HepG2 (cell line): ENCODE measurements at regions not wholly inside any gene's neighbourhood (a gene's known extent, or its start where the extent isn't known, plus 50 kb on each side); places are given as distances from the start of the nearest gene placed in this dataset.
A peak's percentile ranks its signal among the peaks of the same experiment; 100 is the strongest.

Experiments
- ATAC-seq: fragments of 200-7000 bp; cut with Tn5 transposase; 3 replicates; pipeline ENCODE4 v1.9.1; 2020; ENCODE audit warnings: mild to moderate bottlenecking, moderate library complexity
- BruUV-seq: library from RNA; stranded (reverse); fragments of 400-500 nt; replicated peaks from 2 replicates; lab custom pipeline; 2021; lab: Mats Ljungman, UMichigan
- CTCF ChIA-PET: fragments of 300-600 bp; formaldehyde crosslinking; extraction: SDS; loops from one replicate; lab custom pipeline; 2021; ENCODE audit warnings: low total read pairs, inconsistent platforms, low intra/inter-chr PET ratio; lab: Yijun Ruan, JAX
- POLR2A ChIA-PET: fragments of 350-600 bp; sonication (Branson Sonifier 250); formaldehyde crosslinking; loops from one replicate; lab custom pipeline; 2020; ENCODE audit warnings: antibody characterized with exemption, inconsistent platforms; lab: Yijun Ruan, JAX
- DNase-seq: peaks from one replicate; pipeline ENCODE4 v3.0.0-alpha.2; 2015; ENCODE audit warnings: low spot score
- FAIRE-seq: peaks from 3 replicates; lab custom pipeline; 2011; peaks lifted over from hg19 to GRCh38; lab: Jason Lieb, UNC
- H2AFZ ChIP-seq: one replicate; pipeline ENCODE4 v1.6.1; 2011; ENCODE audit warnings: low read length, inconsistent platforms
- H3K27ac ChIP-seq: fragments of 300-600 bp; 3 replicates; pipeline ENCODE4 v1.8.0; 2011; ENCODE audit warnings: mixed run types, mild to moderate bottlenecking, mixed read lengths, low read length, inconsistent platforms; ENCODE audit not compliant: insufficient read depth; ENCODE audit errors: extremely low read length
- H3K27me3 ChIP-seq, 2 experiments: fragments of 200-600 bp in 1 of 2; 2 replicates in 1 of 2; 3 replicates in 1 of 2; pipeline versions ENCODE4 v1.6.0 to v1.8.0; 2011; ENCODE audit warnings: low read length in 2 of 2, mild to moderate bottlenecking in 2 of 2, moderate library complexity in 2 of 2, inconsistent platforms in 1 of 2; ENCODE audit not compliant: insufficient read depth in 2 of 2, control insufficient read depth in 1 of 2
- H3K36me3 ChIP-seq, 2 experiments: fragments of 200-600 bp in 1 of 2; replicated peaks in 1 of 2; 2 replicates in 1 of 2; 3 replicates in 1 of 2; pipeline versions ENCODE4 v1.5.1 to v1.8.0; 2011; ENCODE audit warnings: low read length in 2 of 2, inconsistent platforms in 1 of 2; ENCODE audit not compliant: insufficient read depth in 2 of 2, control insufficient read depth in 1 of 2
- H3K4me1 ChIP-seq: 2 replicates; pipeline ENCODE4 v1.5.1; 2012; ENCODE audit warnings: low read length, inconsistent platforms; ENCODE audit not compliant: insufficient read depth
- H3K4me2 ChIP-seq: 2 replicates; pipeline ENCODE4 v1.6.0; 2011; ENCODE audit warnings: low read depth, low read length, inconsistent platforms
- H3K4me3 ChIP-seq, 3 experiments: fragments of 200-600 bp in 1 of 3; sonication (generic), shearing (Covaris generic) in 1 of 3; replicated peaks in 1 of 3; 2 replicates each; pipeline ENCODE4 v1.5.1; 2011 to 2016; ENCODE audit warnings: low read length in 3 of 3, inconsistent platforms in 2 of 3, low read depth in 2 of 3, mild to moderate bottlenecking in 2 of 3, control low read depth in 1 of 3, mixed read lengths in 1 of 3; ENCODE audit not compliant: insufficient read depth in 1 of 3
- H3K79me2 ChIP-seq: one replicate; pipeline ENCODE4 v1.6.1; 2011; ENCODE audit warnings: low read length, inconsistent platforms; ENCODE audit not compliant: insufficient read depth
- H3K9ac ChIP-seq: 2 replicates; pipeline ENCODE4 v1.6.0; 2011; ENCODE audit warnings: mild to moderate bottlenecking, low read depth, low read length, inconsistent platforms; ENCODE audit not compliant: insufficient read depth
- H3K9me3 ChIP-seq: 2 replicates; pipeline ENCODE4 v1.5.1; 2012; ENCODE audit warnings: mild to moderate bottlenecking, low read length
- H4K20me1 ChIP-seq: 2 replicates; pipeline ENCODE4 v1.6.0; 2011; ENCODE audit warnings: inconsistent platforms, mild to moderate bottlenecking, low read length, moderate library complexity; ENCODE audit not compliant: insufficient read depth
- EP300 ChIP-seq, 3 experiments: sonication (generic) in 1 of 3; formaldehyde crosslinking in 1 of 3; IDR thresholded peaks; 2 replicates each; pipeline versions ENCODE4 v1.5.1 to v1.6.1; 2011 to 2020; ENCODE audit warnings: low read depth in 2 of 3, low read length in 2 of 3, borderline replicate concordance in 1 of 3, improper control_type of control experiment in 1 of 3, mild to moderate bottlenecking in 1 of 3, missing genetic modification reagents in 1 of 3, moderate library complexity in 1 of 3
- ETV5 ChIP-seq: IDR thresholded peaks from 2 replicates; pipeline ENCODE4 v1.6.1; 2018; ENCODE audit warnings: missing biosample characterization, missing genetic modification reagents, inconsistent platforms, borderline replicate concordance
- IRF2 ChIP-seq: IDR thresholded peaks from 2 replicates; pipeline ENCODE4 v1.6.1; 2018; ENCODE audit warnings: missing genetic modification reagents, missing compliant biosample characterization
- KDM1A ChIP-seq: IDR thresholded peaks from 2 replicates; pipeline ENCODE4 v1.6.1; 2016; ENCODE audit warnings: missing compliant biosample characterization
- KLF13 ChIP-seq: sonication (generic); formaldehyde crosslinking; IDR thresholded peaks from 2 replicates; pipeline ENCODE4 v1.4.0; 2020; ENCODE audit warnings: mild to moderate bottlenecking, missing genetic modification reagents
- MAFF ChIP-seq: IDR thresholded peaks from 2 replicates; pipeline ENCODE4 v1.6.1; 2011; ENCODE audit warnings: low read depth, low read length, improper control_type of control experiment
- MAFK ChIP-seq, 2 experiments: IDR thresholded peaks in 1 of 2; conservative IDR thresholded peaks in 1 of 2; 2 replicates each; pipeline ENCODE4 v1.6.1; 2011; ENCODE audit warnings: improper control_type of control experiment in 2 of 2, low read length in 2 of 2
- MEF2D ChIP-seq: sonication (generic); formaldehyde crosslinking; IDR thresholded peaks from 2 replicates; pipeline ENCODE4 v1.5.1; 2020; ENCODE audit warnings: mild to moderate bottlenecking, missing genetic modification reagents
- SKI ChIP-seq: fragments of 450-650 bp; IDR thresholded peaks from one replicate; pipeline ENCODE4 v1.6.1; 2018; ENCODE audit warnings: mild to moderate bottlenecking; ENCODE audit not compliant: partially characterized antibody
- ZSCAN20 ChIP-seq: sonication (generic); formaldehyde crosslinking; IDR thresholded peaks from 2 replicates; pipeline ENCODE4 v1.4.0; 2020; ENCODE audit warnings: missing genetic modification reagents, mild to moderate bottlenecking, borderline replicate concordance
- WGBS: methylation state at CpG from one replicate; pipeline ENCODE4 v1.1.6; 2017; ENCODE audit warnings: low lambda C conversion rate; 5-methylcytosine and 5-hydroxymethylcytosine counted together
- in situ Hi-C: cut with HindIII; loops from 2 replicates; pipeline ENCODE4 v1.10.0; 2017; ENCODE audit warnings: low pct_unique_long_range_greater_than_20kb; ENCODE audit not compliant: extremely low pct_ligation_motif_present
- intact Hi-C: fragments of 100-400 bp; cut with micrococcal nuclease; formaldehyde crosslinking; loops from one replicate; pipeline ENCODE4 v1.10.0; 2022; ENCODE audit not compliant: unreplicated experiment

GRCh38 chr5:54717459-54717858 is 199.9 kb downstream of the SNX18 start:
- Histone ChIP-seq H3K4me1 (no peaks in the 10 kb centered on the region), H3K9ac (no peak overlapping the region), H3K4me3 (no peak overlapping the region), H3K9me3 (no peaks in the 10 kb centered on the region), H3K79me2 (no peaks in the 10 kb centered on the region), H3K27ac (no peak overlapping the region), H3K4me2 (no peak overlapping the region), H4K20me1 (no peaks in the 10 kb centered on the region), H3K27me3 (no peaks in the 10 kb centered on the region), H3K36me3 (no peaks in the 10 kb centered on the region), H2AFZ (no peak overlapping the region)
- no TSS peak for BruUV-seq
- FAIRE-seq (no peak), ATAC-seq (no peak), DNase-seq (no peak)
- intact Hi-C loops, result no loop called here
- 18% methylated on average over 2 of the region's 2 CpGs for WGBS
- in situ Hi-C loops, result no loop called here
- TF ChIP-seq IRF2 (CRISPR knock-in tag), result no peak
- no peak for TF ChIP-seq KLF13 (CRISPR knock-in tag)
- no peak for TF ChIP-seq KDM1A (CRISPR knock-in tag)
- no peak for TF ChIP-seq ZSCAN20 (CRISPR knock-in tag)
- TF ChIP-seq MEF2D (CRISPR knock-in tag), result no peak
- ChIA-PET CTCF (no interaction called here), POLR2A (no interaction called here)

DNA sequence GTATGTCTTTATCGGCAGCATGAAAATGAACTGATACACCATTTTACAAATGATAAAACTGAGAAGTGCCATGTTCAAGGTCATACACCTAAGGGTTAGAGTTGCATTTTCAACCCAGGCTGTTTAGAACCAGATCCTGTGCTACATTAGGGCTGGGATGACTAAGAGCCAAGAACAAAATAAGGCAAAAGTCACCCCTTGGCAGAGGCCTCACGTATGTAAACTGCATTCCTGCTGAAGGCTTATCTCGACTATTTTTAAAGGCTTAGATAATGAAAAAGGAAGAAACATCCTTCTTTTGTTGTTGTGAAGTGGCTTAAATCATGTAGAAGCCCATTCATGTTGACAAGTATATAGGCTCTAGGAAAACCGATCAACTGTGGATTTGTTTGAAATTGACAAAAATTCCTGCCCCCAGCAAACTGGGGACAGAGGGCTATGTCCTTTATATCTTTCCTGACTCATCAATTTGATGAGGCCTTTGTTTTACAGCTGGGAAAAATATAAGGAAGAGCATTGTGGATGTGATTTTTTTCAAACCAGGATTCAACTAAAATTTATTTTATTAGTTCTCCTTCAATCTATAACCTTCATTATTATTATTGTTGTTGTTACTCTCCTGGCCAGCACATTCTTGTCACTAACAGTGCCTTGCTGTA is 196.5 kb downstream of the SNX18 start:
- Histone ChIP-seq H3K4me3 (no peak overlapping the region), H4K20me1 (no peaks in the 10 kb centered on the region), H3K4me1 (no peaks in the 10 kb centered on the region), H3K79me2 (no peaks in the 10 kb centered on the region), H3K9me3 (no peaks in the 10 kb centered on the region), H3K4me2 (no peak overlapping the region), H3K36me3 (no peaks in the 10 kb centered on the region), H3K27ac (no peak overlapping the region), H2AFZ (no peak overlapping the region), H3K27me3 (no peaks in the 10 kb centered on the region), H3K9ac (no peak overlapping the region)
- intact Hi-C loops (no loop called here), in situ Hi-C loops (no loop called here)
- BruUV-seq, result no TSS peak
- WGBS, result 38% methylated on average over 4 of the region's 4 CpGs
- CTCF ChIA-PET, result no interaction called here
- TF ChIP-seq MAFK (conservative IDR thresholded peaks at IDR 0.05 in 1 of 2, IDR thresholded peaks at IDR 0.05 in 1 of 2; ENCODE audit: low read length in 2 of 2) (peak; percentile 2 to 66; a peak in 2 of 4 replicates), SKI (no peak), ETV5 (no peak), MAFF (peak; percentile 38; the same call in 1 of the 2 replicates), EP300 (IDR thresholded peaks at IDR 0.05; ENCODE audit: low read depth in 2 of 2, low read length in 2 of 2) (no peak), EP300 (CRISPR knock-in tag; IDR thresholded peaks at IDR 0.05; ENCODE audit: borderline replicate concordance) (no peak)
- FAIRE-seq (no peak), DNase-seq (no peak), ATAC-seq (no peak)
- POLR2A ChIA-PET, result no interaction called here
